HepG2 (cell line): ENCODE measurements at regions not wholly inside any gene's neighbourhood (a gene's known extent, or its start where the extent isn't known, plus 50 kb on each side); places are given as distances from the start of the nearest gene placed in this dataset.
A peak's percentile ranks its signal among the peaks of the same experiment; 100 is the strongest.

Experiments used
- ATAC-seq: fragments of 200-7000 bp; cut with Tn5 transposase; 3 replicates; pipeline ENCODE4 v1.9.1; 2020; ENCODE audit warnings: mild to moderate bottlenecking, moderate library complexity
- BruUV-seq: library from RNA; stranded (reverse); fragments of 400-500 nt; replicated peaks from 2 replicates; lab custom pipeline; 2021; lab: Mats Ljungman, UMichigan
- CTCF ChIA-PET: fragments of 300-600 bp; formaldehyde crosslinking; extraction: SDS; loops from one replicate; lab custom pipeline; 2021; ENCODE audit warnings: low total read pairs, inconsistent platforms, low intra/inter-chr PET ratio; lab: Yijun Ruan, JAX
- POLR2A ChIA-PET: fragments of 350-600 bp; sonication (Branson Sonifier 250); formaldehyde crosslinking; loops from one replicate; lab custom pipeline; 2020; ENCODE audit warnings: antibody characterized with exemption, inconsistent platforms; lab: Yijun Ruan, JAX
- DNase-seq: peaks from one replicate; pipeline ENCODE4 v3.0.0-alpha.2; 2015; ENCODE audit warnings: low spot score
- FAIRE-seq: peaks from 3 replicates; lab custom pipeline; 2011; peaks lifted over from hg19 to GRCh38; lab: Jason Lieb, UNC
- H2AFZ ChIP-seq: one replicate; pipeline ENCODE4 v1.6.1; 2011; ENCODE audit warnings: low read length, inconsistent platforms
- H3K27ac ChIP-seq: fragments of 300-600 bp; 3 replicates; pipeline ENCODE4 v1.8.0; 2011; ENCODE audit warnings: mixed run types, mild to moderate bottlenecking, mixed read lengths, low read length, inconsistent platforms; ENCODE audit not compliant: insufficient read depth; ENCODE audit errors: extremely low read length
- H3K27me3 ChIP-seq, 2 experiments: fragments of 200-600 bp in 1 of 2; 2 replicates in 1 of 2; 3 replicates in 1 of 2; pipeline versions ENCODE4 v1.6.0 to v1.8.0; 2011; ENCODE audit warnings: low read length in 2 of 2, mild to moderate bottlenecking in 2 of 2, moderate library complexity in 2 of 2, inconsistent platforms in 1 of 2; ENCODE audit not compliant: insufficient read depth in 2 of 2, control insufficient read depth in 1 of 2
- H3K36me3 ChIP-seq, 2 experiments: fragments of 200-600 bp in 1 of 2; replicated peaks in 1 of 2; 2 replicates in 1 of 2; 3 replicates in 1 of 2; pipeline versions ENCODE4 v1.5.1 to v1.8.0; 2011; ENCODE audit warnings: low read length in 2 of 2, inconsistent platforms in 1 of 2; ENCODE audit not compliant: insufficient read depth in 2 of 2, control insufficient read depth in 1 of 2
- H3K4me1 ChIP-seq: 2 replicates; pipeline ENCODE4 v1.5.1; 2012; ENCODE audit warnings: low read length, inconsistent platforms; ENCODE audit not compliant: insufficient read depth
- H3K4me2 ChIP-seq: 2 replicates; pipeline ENCODE4 v1.6.0; 2011; ENCODE audit warnings: low read depth, low read length, inconsistent platforms
- H3K4me3 ChIP-seq, 3 experiments: fragments of 200-600 bp in 1 of 3; sonication (generic), shearing (Covaris generic) in 1 of 3; replicated peaks in 1 of 3; 2 replicates each; pipeline ENCODE4 v1.5.1; 2011 to 2016; ENCODE audit warnings: low read length in 3 of 3, inconsistent platforms in 2 of 3, low read depth in 2 of 3, mild to moderate bottlenecking in 2 of 3, control low read depth in 1 of 3, mixed read lengths in 1 of 3; ENCODE audit not compliant: insufficient read depth in 1 of 3
- H3K79me2 ChIP-seq: one replicate; pipeline ENCODE4 v1.6.1; 2011; ENCODE audit warnings: low read length, inconsistent platforms; ENCODE audit not compliant: insufficient read depth
- H3K9ac ChIP-seq: 2 replicates; pipeline ENCODE4 v1.6.0; 2011; ENCODE audit warnings: mild to moderate bottlenecking, low read depth, low read length, inconsistent platforms; ENCODE audit not compliant: insufficient read depth
- H3K9me3 ChIP-seq: 2 replicates; pipeline ENCODE4 v1.5.1; 2012; ENCODE audit warnings: mild to moderate bottlenecking, low read length
- H4K20me1 ChIP-seq: 2 replicates; pipeline ENCODE4 v1.6.0; 2011; ENCODE audit warnings: inconsistent platforms, mild to moderate bottlenecking, low read length, moderate library complexity; ENCODE audit not compliant: insufficient read depth
- ARHGAP35 ChIP-seq: sonication (generic); formaldehyde crosslinking; IDR thresholded peaks from 2 replicates; pipeline ENCODE4 v1.9.0; 2022; ENCODE audit warnings: mild to moderate bottlenecking, inconsistent platforms, moderate library complexity, missing genetic modification reagents, borderline replicate concordance
- ATF7 ChIP-seq, 2 experiments: fragments of 450-650 bp in 1 of 2; sonication (generic) in 1 of 2; formaldehyde crosslinking in 1 of 2; IDR thresholded peaks; 2 replicates each; pipeline versions ENCODE4 v1.4.0 to v1.6.1; 2016 to 2020; ENCODE audit warnings: antibody characterized with exemption in 1 of 2, mild to moderate bottlenecking in 1 of 2, missing genetic modification reagents in 1 of 2
- CBX1 ChIP-seq: IDR thresholded peaks from one replicate; pipeline ENCODE4 v1.6.1; 2016; ENCODE audit warnings: antibody characterized with exemption, low read depth
- CREB1 ChIP-seq, 2 experiments: fragments of 450-650 bp in 1 of 2; IDR thresholded peaks; 2 replicates each; pipeline ENCODE4 v1.6.1; 2016 to 2017; ENCODE audit warnings: control low read depth in 1 of 2, mild to moderate bottlenecking in 1 of 2, missing compliant biosample characterization in 1 of 2, missing genetic modification characterization in 1 of 2
- EED ChIP-seq: sonication (generic); formaldehyde crosslinking; IDR thresholded peaks from 2 replicates; pipeline ENCODE4 v1.5.0; 2020; ENCODE audit warnings: mild to moderate bottlenecking, missing genetic modification reagents
- GFI1 ChIP-seq: sonication (generic); formaldehyde crosslinking; IDR thresholded peaks from 2 replicates; pipeline ENCODE4 v1.5.0; 2020; ENCODE audit warnings: missing genetic modification reagents, mild to moderate bottlenecking, borderline replicate concordance
- MAFF ChIP-seq: IDR thresholded peaks from 2 replicates; pipeline ENCODE4 v1.6.1; 2011; ENCODE audit warnings: low read depth, low read length, improper control_type of control experiment
- NONO ChIP-seq, 2 experiments: fragments of 450-650 bp in 1 of 2; sonication (generic) in 1 of 2; formaldehyde crosslinking in 1 of 2; IDR thresholded peaks in 1 of 2; conservative IDR thresholded peaks in 1 of 2; 2 replicates each; pipeline versions ENCODE4 v1.6.1 to v1.8.0; 2017 to 2022; ENCODE audit warnings: mild to moderate bottlenecking in 1 of 2, missing genetic modification reagents in 1 of 2, moderate library complexity in 1 of 2
- NR2F6 ChIP-seq, 2 experiments: IDR thresholded peaks; 2 replicates each; pipeline ENCODE4 v1.6.1; 2016; ENCODE audit warnings: antibody characterized with exemption in 1 of 2, mild to moderate bottlenecking in 1 of 2
- PRMT3 ChIP-seq: sonication (generic); formaldehyde crosslinking; IDR thresholded peaks from 2 replicates; pipeline ENCODE4 v1.8.1; 2022; ENCODE audit warnings: low read depth, mild to moderate bottlenecking, moderate library complexity, missing genetic modification reagents, borderline replicate concordance
- PRPF4 ChIP-seq: fragments of 200-400 bp; formaldehyde crosslinking; IDR thresholded peaks from 2 replicates; pipeline ENCODE4 v1.6.1; 2016; ENCODE audit warnings: low read length, low read depth; ENCODE audit not compliant: poor library complexity, severe bottlenecking
- SIX4 ChIP-seq: sonication (generic); formaldehyde crosslinking; IDR thresholded peaks from 2 replicates; pipeline ENCODE4 v1.4.0; 2020; ENCODE audit warnings: missing genetic modification reagents
- ZBTB1 ChIP-seq: sonication (generic); formaldehyde crosslinking; IDR thresholded peaks from 2 replicates; pipeline ENCODE4 v1.4.0; 2020; ENCODE audit warnings: missing genetic modification reagents, borderline replicate concordance
- ZNF883 ChIP-seq: sonication (generic); formaldehyde crosslinking; IDR thresholded peaks from 2 replicates; pipeline ENCODE4 v1.5.1; 2020; ENCODE audit warnings: mild to moderate bottlenecking, missing genetic modification reagents; ENCODE audit errors: not compliant biosample characterization
- WGBS: methylation state at CpG from one replicate; pipeline ENCODE4 v1.1.6; 2017; ENCODE audit warnings: low lambda C conversion rate; 5-methylcytosine and 5-hydroxymethylcytosine counted together
- in situ Hi-C: cut with HindIII; loops from 2 replicates; pipeline ENCODE4 v1.10.0; 2017; ENCODE audit warnings: low pct_unique_long_range_greater_than_20kb; ENCODE audit not compliant: extremely low pct_ligation_motif_present
- intact Hi-C: fragments of 100-400 bp; cut with micrococcal nuclease; formaldehyde crosslinking; loops from one replicate; pipeline ENCODE4 v1.10.0; 2022; ENCODE audit not compliant: unreplicated experiment
- TF ChIP-seq, protein P1 (sequence below): sonication (generic); formaldehyde crosslinking; IDR thresholded peaks from 2 replicates; pipeline ENCODE4 v1.8.1; 2023; ENCODE audit warnings: mild to moderate bottlenecking, missing genetic modification reagents
- TF ChIP-seq, protein P2 (sequence below): sonication (generic); formaldehyde crosslinking; IDR thresholded peaks from 2 replicates; pipeline ENCODE4 v1.5.1; 2020; ENCODE audit warnings: missing genetic modification reagents, mild to moderate bottlenecking, borderline replicate concordance
- TF ChIP-seq, protein P3 (sequence below): sonication (generic); formaldehyde crosslinking; IDR thresholded peaks from 2 replicates; pipeline ENCODE4 v1.5.0; 2020; ENCODE audit warnings: missing genetic modification reagents, mild to moderate bottlenecking, borderline replicate concordance

DNA sequence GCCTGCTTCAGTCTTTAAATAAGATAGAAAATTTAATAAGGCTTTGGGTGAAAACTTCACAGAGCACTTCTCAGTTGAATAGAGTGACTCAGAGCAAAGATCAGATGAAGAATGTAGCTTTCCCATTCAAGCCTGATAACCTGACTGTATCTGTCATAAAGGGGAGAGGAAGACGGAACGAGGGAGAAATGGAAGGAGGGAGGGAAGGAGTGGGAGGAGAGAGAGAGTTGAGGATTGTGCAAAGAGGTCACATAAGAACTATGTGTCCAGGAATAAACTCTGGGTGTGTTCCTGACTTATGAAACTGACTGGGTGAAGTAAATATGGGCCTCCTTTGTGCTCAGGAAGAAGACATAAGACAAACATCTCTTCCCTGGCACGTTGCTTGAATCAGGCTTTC lies 385.5 kb downstream of the LPIN1 start (continued):
- TF ChIP-seq, protein P1, sequence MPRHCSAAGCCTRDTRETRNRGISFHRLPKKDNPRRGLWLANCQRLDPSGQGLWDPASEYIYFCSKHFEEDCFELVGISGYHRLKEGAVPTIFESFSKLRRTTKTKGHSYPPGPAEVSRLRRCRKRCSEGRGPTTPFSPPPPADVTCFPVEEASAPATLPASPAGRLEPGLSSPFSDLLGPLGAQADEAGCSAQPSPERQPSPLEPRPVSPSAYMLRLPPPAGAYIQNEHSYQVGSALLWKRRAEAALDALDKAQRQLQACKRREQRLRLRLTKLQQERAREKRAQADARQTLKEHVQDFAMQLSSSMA = no peak
- TF ChIP-seq ZBTB1 (CRISPR knock-in tag) = no peak
- TF ChIP-seq, all 625 proteins: peak for 0

DNA sequence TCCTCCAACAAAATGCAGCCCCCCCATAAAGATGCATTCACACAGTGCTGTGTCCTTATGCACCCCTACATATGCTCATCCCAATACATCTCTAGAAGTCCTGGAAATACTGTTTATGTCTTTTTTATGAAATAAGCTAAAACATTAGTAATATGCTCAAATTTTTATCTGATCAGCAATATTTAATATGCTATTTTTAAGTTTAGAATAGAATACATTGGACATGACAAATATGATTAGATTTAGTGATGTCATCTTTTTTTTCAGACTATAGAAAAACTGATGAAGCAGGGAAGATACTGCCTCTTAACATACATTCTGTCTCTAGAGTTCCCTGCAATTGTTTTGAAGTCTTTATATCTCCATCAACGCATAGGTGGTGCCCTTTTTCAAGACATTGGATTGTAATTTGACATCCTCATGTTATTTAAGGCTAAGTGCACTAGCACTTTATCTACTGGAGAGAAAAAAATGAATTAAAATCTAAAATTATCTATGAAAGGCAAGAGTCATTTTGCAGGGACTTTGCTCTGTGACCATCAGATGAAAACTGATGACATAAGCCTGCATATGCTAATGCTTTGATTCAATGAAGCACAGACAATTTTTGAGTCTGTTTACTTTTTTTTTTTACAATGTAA lies 395.3 kb downstream of the LPIN1 start:
- Histone ChIP-seq H3K9ac (no peak overlapping the region), H3K4me1 (no peaks in the 10 kb centered on the region), H3K36me3 (no peaks in the 10 kb centered on the region), H3K27ac (no peak overlapping the region), H3K9me3 (no peaks in the 10 kb centered on the region), H3K4me3 (no peak overlapping the region), H3K27me3 (peaks cover 0 to 16% of the 10 kb centered on the region in 2 experiments; a peak in 1 of 5 replicates), H3K79me2 (no peaks in the 10 kb centered on the region), H4K20me1 (no peaks in the 10 kb centered on the region), H3K4me2 (no peak overlapping the region), H2AFZ (no peak overlapping the region)
- WGBS = 0% methylated on average over 1 of the region's 1 CpG
- ATAC-seq (no peak), FAIRE-seq (no peak), DNase-seq (no peak)
- ChIA-PET CTCF (no interaction called here), POLR2A (no interaction called here)
- intact Hi-C loops (no loop called here), in situ Hi-C loops (no loop called here)
- BruUV-seq = no TSS peak
- peak; percentile 52; the same call in 1 of the 2 replicates for TF ChIP-seq MAFF
- no peak for TF ChIP-seq ARHGAP35 (CRISPR knock-in tag)
- TF ChIP-seq CBX1 = no peak
- no peak for TF ChIP-seq ZNF883 (CRISPR knock-in tag)
- TF ChIP-seq PRMT3 (CRISPR knock-in tag) = no peak
- TF ChIP-seq, protein P2, sequence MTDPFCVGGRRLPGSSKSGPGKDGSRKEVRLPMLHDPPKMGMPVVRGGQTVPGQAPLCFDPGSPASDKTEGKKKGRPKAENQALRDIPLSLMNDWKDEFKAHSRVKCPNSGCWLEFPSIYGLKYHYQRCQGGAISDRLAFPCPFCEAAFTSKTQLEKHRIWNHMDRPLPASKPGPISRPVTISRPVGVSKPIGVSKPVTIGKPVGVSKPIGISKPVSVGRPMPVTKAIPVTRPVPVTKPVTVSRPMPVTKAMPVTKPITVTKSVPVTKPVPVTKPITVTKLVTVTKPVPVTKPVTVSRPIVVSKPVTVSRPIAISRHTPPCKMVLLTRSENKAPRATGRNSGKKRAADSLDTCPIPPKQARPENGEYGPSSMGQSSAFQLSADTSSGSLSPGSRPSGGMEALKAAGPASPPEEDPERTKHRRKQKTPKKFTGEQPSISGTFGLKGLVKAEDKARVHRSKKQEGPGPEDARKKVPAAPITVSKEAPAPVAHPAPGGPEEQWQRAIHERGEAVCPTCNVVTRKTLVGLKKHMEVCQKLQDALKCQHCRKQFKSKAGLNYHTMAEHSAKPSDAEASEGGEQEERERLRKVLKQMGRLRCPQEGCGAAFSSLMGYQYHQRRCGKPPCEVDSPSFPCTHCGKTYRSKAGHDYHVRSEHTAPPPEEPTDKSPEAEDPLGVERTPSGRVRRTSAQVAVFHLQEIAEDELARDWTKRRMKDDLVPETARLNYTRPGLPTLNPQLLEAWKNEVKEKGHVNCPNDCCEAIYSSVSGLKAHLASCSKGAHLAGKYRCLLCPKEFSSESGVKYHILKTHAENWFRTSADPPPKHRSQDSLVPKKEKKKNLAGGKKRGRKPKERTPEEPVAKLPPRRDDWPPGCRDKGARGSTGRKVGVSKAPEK = no peak
- no peak for TF ChIP-seq EED
- TF ChIP-seq NONO (IDR thresholded peaks at IDR 0.05) = no peak
- TF ChIP-seq NONO (CRISPR knock-in tag; conservative IDR thresholded peaks at IDR 0.05) = no peak
- TF ChIP-seq PRPF4 = no peak
- TF ChIP-seq CREB1 (IDR thresholded peaks at IDR 0.05) = 0 out of 2 replicates have a peak, but pooled peaks have one; percentile 3
- TF ChIP-seq CREB1 (CRISPR knock-in tag; IDR thresholded peaks at IDR 0.05) = no peak
- no peak for TF ChIP-seq NR2F6 (IDR thresholded peaks at IDR 0.05)
- no peak for TF ChIP-seq NR2F6 (CRISPR knock-in tag; IDR thresholded peaks at IDR 0.05)
- TF ChIP-seq SIX4 (CRISPR knock-in tag) = no peak
- no peak for TF ChIP-seq GFI1 (CRISPR knock-in tag)
- peak; percentile 84 for TF ChIP-seq ATF7 (IDR thresholded peaks at IDR 0.05)
- no peak for TF ChIP-seq ATF7 (CRISPR knock-in tag; IDR thresholded peaks at IDR 0.05)
- TF ChIP-seq, protein P3, sequence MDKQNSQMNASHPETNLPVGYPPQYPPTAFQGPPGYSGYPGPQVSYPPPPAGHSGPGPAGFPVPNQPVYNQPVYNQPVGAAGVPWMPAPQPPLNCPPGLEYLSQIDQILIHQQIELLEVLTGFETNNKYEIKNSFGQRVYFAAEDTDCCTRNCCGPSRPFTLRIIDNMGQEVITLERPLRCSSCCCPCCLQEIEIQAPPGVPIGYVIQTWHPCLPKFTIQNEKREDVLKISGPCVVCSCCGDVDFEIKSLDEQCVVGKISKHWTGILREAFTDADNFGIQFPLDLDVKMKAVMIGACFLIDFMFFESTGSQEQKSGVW (CRISPR knock-in tag) = no peak
